Tibial nerve (tissue), 4 donors: ENCODE measurements at regions not wholly inside any gene's neighbourhood (a gene's known extent, or its start where the extent isn't known, plus 50 kb on each side); places are given as distances from the start of the nearest gene placed in this dataset.

Source experiments
- EP300 ChIP-seq, 2 donors: sonication (generic); formaldehyde crosslinking; IDR thresholded peaks; one replicate each; pipeline ENCODE4 v1.6.1; 2017; ENCODE audit warnings: antibody characterized with exemption in 2 of 2, mild to moderate bottlenecking in 1 of 2
- POLR2A ChIP-seq, 2 donors: fragments of 450-650 bp; IDR thresholded peaks; one replicate each; pipeline ENCODE4 v1.6.1; 2017; ENCODE audit warnings: antibody characterized with exemption in 2 of 2, mild to moderate bottlenecking in 2 of 2, moderate library complexity in 2 of 2
- TF ChIP-seq, protein P1 (sequence below), 5 experiments: fragments of 200-600 bp in 3 of 5; fragments of 450-650 bp in 2 of 5; sonication (generic) in 3 of 5; IDR thresholded peaks; one replicate each; pipeline ENCODE4 v1.5.1; 2016 to 2019; ENCODE audit warnings: antibody characterized with exemption in 5 of 5, mild to moderate bottlenecking in 3 of 5, moderate library complexity in 2 of 5

DNA sequence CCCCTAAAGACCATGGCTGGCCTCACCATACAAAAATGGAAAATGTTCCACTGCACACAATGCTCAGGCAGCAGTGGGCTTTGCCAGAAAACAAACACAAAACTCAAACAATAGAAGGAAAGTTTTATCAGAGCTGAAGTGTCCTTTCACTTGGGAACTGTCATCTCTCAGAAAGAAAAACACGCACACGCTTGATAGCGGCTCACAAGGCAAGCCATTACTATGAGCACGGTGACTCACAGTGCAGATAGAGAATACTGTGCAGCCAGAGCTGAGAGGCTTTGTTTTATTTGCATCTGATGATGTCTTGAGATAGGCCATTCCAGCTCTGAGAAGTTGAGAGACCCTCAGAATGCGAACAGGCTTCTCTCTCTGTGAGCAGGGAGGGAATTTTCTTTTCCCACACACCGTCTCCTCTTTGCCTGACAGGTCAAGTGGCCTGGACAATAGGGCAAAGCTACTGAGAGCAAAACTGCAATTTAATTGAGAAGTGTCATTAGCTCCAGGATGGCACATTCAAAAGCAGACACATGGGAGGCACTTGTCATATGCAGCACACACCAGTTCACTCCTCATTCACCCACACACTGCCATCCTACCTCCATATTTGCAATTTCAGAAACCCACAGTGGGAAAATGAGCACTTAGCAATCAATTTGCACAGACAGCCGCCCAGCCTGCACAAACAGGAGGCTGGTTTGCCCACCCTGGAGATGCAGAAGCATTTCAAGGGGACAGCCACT is 236.6 kb downstream of the SS18 start:
- TF ChIP-seq, protein P1, sequence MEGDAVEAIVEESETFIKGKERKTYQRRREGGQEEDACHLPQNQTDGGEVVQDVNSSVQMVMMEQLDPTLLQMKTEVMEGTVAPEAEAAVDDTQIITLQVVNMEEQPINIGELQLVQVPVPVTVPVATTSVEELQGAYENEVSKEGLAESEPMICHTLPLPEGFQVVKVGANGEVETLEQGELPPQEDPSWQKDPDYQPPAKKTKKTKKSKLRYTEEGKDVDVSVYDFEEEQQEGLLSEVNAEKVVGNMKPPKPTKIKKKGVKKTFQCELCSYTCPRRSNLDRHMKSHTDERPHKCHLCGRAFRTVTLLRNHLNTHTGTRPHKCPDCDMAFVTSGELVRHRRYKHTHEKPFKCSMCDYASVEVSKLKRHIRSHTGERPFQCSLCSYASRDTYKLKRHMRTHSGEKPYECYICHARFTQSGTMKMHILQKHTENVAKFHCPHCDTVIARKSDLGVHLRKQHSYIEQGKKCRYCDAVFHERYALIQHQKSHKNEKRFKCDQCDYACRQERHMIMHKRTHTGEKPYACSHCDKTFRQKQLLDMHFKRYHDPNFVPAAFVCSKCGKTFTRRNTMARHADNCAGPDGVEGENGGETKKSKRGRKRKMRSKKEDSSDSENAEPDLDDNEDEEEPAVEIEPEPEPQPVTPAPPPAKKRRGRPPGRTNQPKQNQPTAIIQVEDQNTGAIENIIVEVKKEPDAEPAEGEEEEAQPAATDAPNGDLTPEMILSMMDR (IDR thresholded peaks at IDR 0.05): no peak
- TF ChIP-seq EP300 (IDR thresholded peaks at IDR 0.05): no peak
- TF ChIP-seq POLR2A (IDR thresholded peaks at IDR 0.05): no peak
